HCT116 (cell line): ENCODE measurements at regions not wholly inside any gene's neighbourhood (a gene's known extent, or its start where the extent isn't known, plus 50 kb on each side); places are given as distances from the start of the nearest gene placed in this dataset.

Experiments used
- ATAC-seq: fragments of 200-7000 bp; cut with Tn5 transposase; 2 replicates; pipeline ENCODE4 v1.9.1; 2020; ENCODE audit warnings: mild to moderate bottlenecking, moderate library complexity
- BruUV-seq: library from RNA; stranded (reverse); fragments of 400-500 nt; replicated peaks from 2 replicates; lab custom pipeline; 2021; lab: Mats Ljungman, UMichigan
- CTCF ChIA-PET: fragments of 300-600 bp; sonication (Branson Sonifier 250); formaldehyde crosslinking; loops from one replicate; lab custom pipeline; 2021; ENCODE audit warnings: antibody characterized with exemption; lab: Charles Lee
- POLR2A ChIA-PET: fragments of 300-600, 350-600 bp; sonication (Branson Sonifier 250); formaldehyde crosslinking; loops from one replicate; lab custom pipeline; 2021; ENCODE audit warnings: antibody characterized with exemption; lab: Charles Lee
- RAD21 ChIA-PET, 2 experiments: fragments of 300-600 bp; sonication (Branson Sonifier 250); formaldehyde crosslinking; loops; one replicate each; lab custom pipeline; 2023; ENCODE audit warnings: low total read pairs in 2 of 2; ENCODE audit not compliant: uncharacterized antibody in 2 of 2, unreplicated experiment in 2 of 2, low non-redundant PET in 1 of 2; lab: Charles Lee
- DNase-seq: peaks from one replicate; pipeline ENCODE4 v3.0.0-alpha.2; 2010; ENCODE audit warnings: low read depth, low spot score
- H2AFZ ChIP-seq: fragments of 200-600 bp; shearing (Covaris generic), sonication (generic); 2 replicates; pipeline ENCODE4 v1.6.1; 2017; ENCODE audit warnings: low read depth, mixed run types, mixed read lengths, antibody characterized with exemption, low read length; ENCODE audit not compliant: poor library complexity, severe bottlenecking
- H3K27ac ChIP-seq: 2 replicates; pipeline ENCODE4 v1.5.1; 2012; ENCODE audit warnings: low read depth, low read length
- H3K27me3 ChIP-seq: fragments of 200-600 bp; sonication (generic); 2 replicates; pipeline ENCODE4 v1.6.1; 2016; ENCODE audit warnings: mixed run types, low read length, mixed read lengths; ENCODE audit not compliant: insufficient read depth
- H3K36me3 ChIP-seq, 2 experiments: fragments of 200-500 bp in 1 of 2; fragments of 200-600 bp in 1 of 2; sonication (Bioruptor generic) in 1 of 2; sonication (generic) in 1 of 2; 2 replicates each; pipeline versions ENCODE4 v1.5.1 to v1.6.1; 2014 to 2016; ENCODE audit warnings: low read length in 2 of 2, inconsistent platforms in 1 of 2, mixed read lengths in 1 of 2, mixed run types in 1 of 2; ENCODE audit not compliant: insufficient read depth in 2 of 2, control insufficient read depth in 1 of 2
- H3K4me1 ChIP-seq, 2 experiments: fragments of 200-600 bp in 1 of 2; sonication (generic) in 1 of 2; 2 replicates each; pipeline versions ENCODE4 v1.5.1 to v1.6.1; 2012 to 2017; ENCODE audit warnings: low read length in 2 of 2, inconsistent platforms in 1 of 2, mild to moderate bottlenecking in 1 of 2, mixed read lengths in 1 of 2, mixed run types in 1 of 2, moderate library complexity in 1 of 2; ENCODE audit not compliant: insufficient read depth in 2 of 2, control insufficient read depth in 1 of 2
- H3K4me2 ChIP-seq: fragments of 200-600 bp; sonication (generic); 2 replicates; pipeline ENCODE4 v1.6.1; 2017; ENCODE audit warnings: mixed run types, low read length, mixed read lengths
- H3K4me3 ChIP-seq, 2 experiments: fragments of 200-600 bp in 1 of 2; sonication (generic) in 1 of 2; replicated peaks in 1 of 2; 2 replicates each; pipeline ENCODE4 v1.5.1; 2011 to 2016; ENCODE audit warnings: low read length in 2 of 2, control low read depth in 1 of 2, low read depth in 1 of 2, mild to moderate bottlenecking in 1 of 2, mixed read lengths in 1 of 2, mixed run types in 1 of 2
- H3K79me2 ChIP-seq: fragments of 200-600 bp; sonication (generic); 2 replicates; pipeline ENCODE4 v1.6.1; 2017; ENCODE audit warnings: mild to moderate bottlenecking, mixed run types, low read length, moderate library complexity, mixed read lengths; ENCODE audit not compliant: insufficient read depth
- H3K9ac ChIP-seq: fragments of 200-600 bp; sonication (generic); 2 replicates; pipeline ENCODE4 v1.6.1; 2016; ENCODE audit warnings: low read length, mixed read lengths
- H3K9me2 ChIP-seq: fragments of 200-600 bp; sonication (generic), shearing (Covaris generic); 2 replicates; pipeline ENCODE4 v1.6.1; 2017; ENCODE audit warnings: mixed run types, mild to moderate bottlenecking, moderate library complexity; ENCODE audit not compliant: insufficient read depth
- H3K9me3 ChIP-seq, 2 experiments: fragments of 200-500 bp in 1 of 2; fragments of 200-600 bp in 1 of 2; sonication (Bioruptor generic) in 1 of 2; sonication (generic) in 1 of 2; 2 replicates each; pipeline ENCODE4 v1.6.1; 2014 to 2017; ENCODE audit warnings: low read length in 2 of 2, mixed read lengths in 2 of 2, inconsistent platforms in 1 of 2, low read depth in 1 of 2, mild to moderate bottlenecking in 1 of 2, mixed run types in 1 of 2, moderate library complexity in 1 of 2; ENCODE audit not compliant: control insufficient read depth in 1 of 2, insufficient read depth in 1 of 2
- H4K20me1 ChIP-seq: fragments of 200-600 bp; sonication (generic), shearing (Covaris generic); 2 replicates; pipeline ENCODE4 v1.6.1; 2017; ENCODE audit warnings: mixed run types, mild to moderate bottlenecking, moderate library complexity; ENCODE audit not compliant: insufficient read depth
- CBX3 ChIP-seq: IDR thresholded peaks from 2 replicates; pipeline ENCODE4 v1.6.1; 2012; ENCODE audit warnings: low read depth
- CEBPB ChIP-seq: IDR thresholded peaks from 2 replicates; pipeline ENCODE4 v1.6.1; 2012; ENCODE audit warnings: low read depth
- ELF1 ChIP-seq: IDR thresholded peaks from 2 replicates; pipeline ENCODE4 v1.6.1; 2012; ENCODE audit warnings: low read depth, borderline replicate concordance
- EZH2 ChIP-seq: fragments of 200-600 bp; sonication (generic); IDR thresholded peaks from 2 replicates; pipeline ENCODE4 v1.6.1; 2017; ENCODE audit warnings: antibody characterized with exemption, mixed run types
- JUND ChIP-seq: IDR thresholded peaks from 2 replicates; pipeline ENCODE4 v1.6.1; 2012
- POLR2A ChIP-seq: IDR thresholded peaks from 2 replicates; pipeline ENCODE4 v1.7.0; 2011; ENCODE audit warnings: borderline replicate concordance; ENCODE audit not compliant: insufficient read depth, insufficient read length; ENCODE audit errors: extremely low read depth
- REST ChIP-seq: IDR thresholded peaks from 2 replicates; pipeline ENCODE4 v1.6.1; 2012; ENCODE audit warnings: low read depth
- SRF ChIP-seq: IDR thresholded peaks from 2 replicates; pipeline ENCODE4 v1.6.1; 2012; ENCODE audit warnings: low read depth
- TCF7L2 ChIP-seq: IDR thresholded peaks from 2 replicates; pipeline ENCODE4 v1.7.0; 2011; ENCODE audit warnings: borderline replicate concordance, inconsistent platforms; ENCODE audit not compliant: insufficient read depth, insufficient read length; ENCODE audit errors: extremely low read depth
- YY1 ChIP-seq: IDR thresholded peaks from 2 replicates; pipeline ENCODE4 v1.6.1; 2011; ENCODE audit warnings: low read length, low read depth, moderate library complexity, mild to moderate bottlenecking; ENCODE audit not compliant: insufficient replicate concordance; ENCODE audit errors: extremely low read depth
- ZFX ChIP-seq: fragments of 450-650 bp; IDR thresholded peaks from 2 replicates; pipeline ENCODE4 v1.6.1; 2017
- ZNF274 ChIP-seq: fragments of 200-500 bp; sonication (Bioruptor generic); IDR thresholded peaks from 2 replicates; pipeline ENCODE4 v1.6.1; 2014; ENCODE audit warnings: mild to moderate bottlenecking, low read depth, low read length, inconsistent platforms
- intact Hi-C: fragments of 100-400 bp; cut with micrococcal nuclease; formaldehyde crosslinking; loops from 2 replicates; pipeline ENCODE4 v1.10.0; 2022
- TF ChIP-seq, protein P1 (sequence below): IDR thresholded peaks from 2 replicates; pipeline ENCODE4 v1.6.1; 2011; ENCODE audit warnings: mild to moderate bottlenecking, low read length, moderate library complexity; ENCODE audit not compliant: insufficient replicate concordance; ENCODE audit errors: extremely low read depth

DNA sequence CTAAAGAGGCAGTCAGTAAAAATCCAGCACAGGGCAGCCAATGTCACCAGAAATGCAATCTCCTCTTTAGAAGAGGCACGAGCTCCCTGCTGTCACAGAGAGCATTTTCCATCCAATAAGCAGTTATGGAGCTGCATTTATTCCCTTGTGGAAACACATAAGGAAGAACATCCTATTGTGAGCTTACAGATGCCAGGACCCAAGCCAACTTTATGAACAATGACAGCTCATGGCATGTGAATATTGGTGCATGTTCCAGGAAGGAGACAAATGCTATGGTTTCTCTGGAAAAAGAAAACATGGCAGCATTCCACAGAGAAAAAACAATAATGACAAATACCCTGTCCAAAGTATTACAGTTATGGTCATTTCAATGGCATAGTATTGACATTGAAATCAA lies 955.6 kb downstream of the UQCRFS1 start:
- Histone ChIP-seq H3K27ac (no peak overlapping the region), H3K4me2 (no peak overlapping the region), H3K9ac (no peak overlapping the region), H3K36me3 (no peaks in the 10 kb centered on the region), H3K9me3 (peaks cover 15 to 31% of the 10 kb centered on the region in 2 experiments; a peak in 2 of 4 replicates), H3K9me2 (no peaks in the 10 kb centered on the region), H3K4me1 (no peaks in the 10 kb centered on the region), H3K79me2 (no peaks in the 10 kb centered on the region), H3K4me3 (no peak overlapping the region), H2AFZ (no peak overlapping the region), H3K27me3 (no peaks in the 10 kb centered on the region), H4K20me1 (no peaks in the 10 kb centered on the region)
- CTCF ChIA-PET, result no interaction called here
- intact Hi-C loops, result no loop called here
- TF ChIP-seq JUND (no peak), REST (no peak), CEBPB (no peak), ZNF274 (no peak), EZH2 (no peak), ELF1 (no peak), CBX3 (no peak), YY1 (no peak), ZFX (no peak), POLR2A (no peak), TCF7L2 (no peak), SRF (no peak)
- TF ChIP-seq, protein P1, sequence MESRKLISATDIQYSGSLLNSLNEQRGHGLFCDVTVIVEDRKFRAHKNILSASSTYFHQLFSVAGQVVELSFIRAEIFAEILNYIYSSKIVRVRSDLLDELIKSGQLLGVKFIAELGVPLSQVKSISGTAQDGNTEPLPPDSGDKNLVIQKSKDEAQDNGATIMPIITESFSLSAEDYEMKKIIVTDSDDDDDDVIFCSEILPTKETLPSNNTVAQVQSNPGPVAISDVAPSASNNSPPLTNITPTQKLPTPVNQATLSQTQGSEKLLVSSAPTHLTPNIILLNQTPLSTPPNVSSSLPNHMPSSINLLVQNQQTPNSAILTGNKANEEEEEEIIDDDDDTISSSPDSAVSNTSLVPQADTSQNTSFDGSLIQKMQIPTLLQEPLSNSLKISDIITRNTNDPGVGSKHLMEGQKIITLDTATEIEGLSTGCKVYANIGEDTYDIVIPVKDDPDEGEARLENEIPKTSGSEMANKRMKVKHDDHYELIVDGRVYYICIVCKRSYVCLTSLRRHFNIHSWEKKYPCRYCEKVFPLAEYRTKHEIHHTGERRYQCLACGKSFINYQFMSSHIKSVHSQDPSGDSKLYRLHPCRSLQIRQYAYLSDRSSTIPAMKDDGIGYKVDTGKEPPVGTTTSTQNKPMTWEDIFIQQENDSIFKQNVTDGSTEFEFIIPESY, result no peak
- BruUV-seq, result no TSS peak
- POLR2A ChIA-PET, result no interaction called here
- DNase-seq (no peak), ATAC-seq (no peak)
- RAD21 ChIA-PET, result no interaction called here
